SW480 (cell line): ENCODE measurements at regions not wholly inside any gene's neighbourhood (a gene's known extent, or its start where the extent isn't known, plus 50 kb on each side); places are given as distances from the start of the nearest gene placed in this dataset.
"Not testable (repeated sequence)": the region's sequence is repeated elsewhere in the genome, so short reads cannot be mapped to it uniquely, and the experiment has no call there.

Source experiments
- DNase-seq: peaks from one replicate; pipeline ENCODE4 v3.0.0-alpha.2; 2016; ENCODE audit warnings: low spot score

- no peak for DNase-seq
Measured at GRCh38 chr9:94033383-94033782, 50.9 kb upstream of the PTPDC1 start.

GRCh38 chr9:94031946-94032345, 52.3 kb upstream of the PTPDC1 start:
- DNase-seq = no peak

DNA sequence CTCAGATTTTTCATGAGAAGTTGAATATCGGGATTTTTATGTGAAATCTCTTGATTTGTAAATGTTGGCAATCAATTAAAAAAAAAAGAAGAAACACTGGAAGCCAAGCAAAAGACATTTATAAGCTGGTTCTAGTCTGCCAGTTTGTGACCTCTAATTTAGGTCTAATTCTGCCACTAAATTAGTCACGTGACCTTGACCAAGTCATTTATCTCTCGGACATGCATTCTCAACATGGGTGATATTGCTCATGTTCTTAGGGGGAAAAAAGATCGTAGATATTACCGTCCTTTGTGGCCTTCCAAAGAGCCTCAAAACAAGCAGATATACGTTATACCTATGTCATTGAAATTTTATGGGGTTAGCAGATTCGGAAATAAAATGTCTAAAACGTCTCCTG, 52.9 kb upstream of the PTPDC1 start:
- no peak for DNase-seq

DNA sequence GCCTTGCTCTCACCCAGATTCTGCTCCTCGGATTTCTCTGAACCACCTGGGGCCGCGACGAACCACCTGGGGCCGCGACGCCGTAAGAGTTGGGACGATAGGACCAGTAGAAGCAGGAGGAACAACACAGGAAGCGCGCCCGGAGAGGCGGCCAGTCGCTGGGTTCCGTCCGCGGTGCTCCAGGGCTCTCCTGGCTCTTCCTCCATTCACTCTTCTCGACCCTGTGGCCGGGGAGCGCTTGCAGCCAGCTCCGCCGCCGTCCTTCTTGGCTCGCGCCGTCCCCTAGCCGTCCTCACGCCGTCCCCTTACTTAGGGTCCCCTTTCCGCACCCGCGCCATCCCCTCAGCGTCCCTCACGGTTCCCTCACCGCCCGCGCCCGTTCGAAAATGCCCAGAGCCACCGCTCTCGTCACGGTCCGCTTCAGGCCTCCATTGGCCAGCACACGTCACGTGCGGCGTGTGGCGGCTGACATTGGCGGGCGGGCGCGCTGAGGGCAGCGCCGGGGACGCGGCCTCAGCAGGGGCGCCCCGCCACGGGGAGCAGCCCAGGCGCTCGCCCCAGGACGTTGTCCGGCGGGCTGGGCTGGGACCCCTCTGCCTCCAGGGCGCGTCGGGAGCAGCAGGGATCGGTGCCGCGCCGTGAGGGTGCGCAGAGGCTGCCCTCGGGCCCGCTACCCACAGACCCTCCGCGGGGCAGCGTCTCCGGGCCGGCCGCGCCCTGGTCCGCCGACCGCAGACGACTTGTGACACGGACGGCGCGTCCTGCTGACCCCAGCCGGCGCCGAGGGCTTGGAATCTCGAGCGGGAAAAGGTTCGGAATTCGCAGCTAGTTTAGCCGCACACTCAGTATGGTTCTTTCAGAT, 53.7 kb upstream of the PTPDC1 start:
- DNase-seq = peak; percentile 77

- DNase-seq = no peak
Measured at GRCh38 chr9:94029932-94030317, 54.3 kb upstream of the PTPDC1 start.

- no peak for DNase-seq
Measured at GRCh38 chr9:94026816-94027215, 57.4 kb upstream of the PTPDC1 start.

- DNase-seq = not testable (repeated sequence)
Measured at GRCh38 chr9:94022476-94022875, 61.8 kb upstream of the PTPDC1 start.

DNA sequence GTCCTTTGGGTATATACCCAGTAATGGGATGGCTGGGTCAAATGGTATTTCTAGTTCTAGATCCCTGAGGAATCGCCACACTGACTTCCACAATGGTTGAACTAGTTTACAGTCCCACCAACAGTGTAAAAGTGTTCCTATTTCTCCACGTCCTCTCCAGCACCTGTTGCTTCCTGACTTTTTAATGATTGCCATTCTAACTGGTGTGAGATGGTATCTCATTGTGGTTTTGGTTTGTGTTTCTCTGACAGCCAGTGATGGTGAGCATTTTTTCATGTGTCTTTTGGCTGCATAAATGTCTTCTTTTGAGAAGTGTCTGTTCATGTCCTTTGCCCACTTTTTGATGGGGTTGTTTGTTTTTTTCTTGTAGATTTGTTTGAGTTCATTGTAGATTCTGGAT, 63.4 kb upstream of the PTPDC1 start:
- DNase-seq = not testable (repeated sequence)

DNA sequence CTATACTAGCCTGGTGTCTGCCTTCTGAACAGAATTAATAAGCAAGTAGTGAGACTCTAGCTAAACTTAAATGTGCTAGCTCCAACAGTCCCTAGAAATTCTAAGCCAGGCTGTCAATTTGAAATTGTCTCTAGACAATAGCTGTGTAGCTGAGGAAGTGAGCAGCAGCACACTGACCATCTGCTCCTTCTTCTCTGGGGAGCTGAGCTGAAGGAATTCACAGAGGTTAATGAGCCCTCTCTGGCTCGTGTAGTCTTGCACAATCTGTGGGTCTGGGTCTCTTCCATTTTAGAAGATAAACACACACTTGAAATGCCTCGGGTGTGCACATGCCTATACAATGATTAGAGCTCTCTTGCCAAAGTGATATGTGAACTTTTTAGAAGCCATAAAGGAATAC, 63.5 kb upstream of the BARX1 start:
- no peak for DNase-seq

DNA sequence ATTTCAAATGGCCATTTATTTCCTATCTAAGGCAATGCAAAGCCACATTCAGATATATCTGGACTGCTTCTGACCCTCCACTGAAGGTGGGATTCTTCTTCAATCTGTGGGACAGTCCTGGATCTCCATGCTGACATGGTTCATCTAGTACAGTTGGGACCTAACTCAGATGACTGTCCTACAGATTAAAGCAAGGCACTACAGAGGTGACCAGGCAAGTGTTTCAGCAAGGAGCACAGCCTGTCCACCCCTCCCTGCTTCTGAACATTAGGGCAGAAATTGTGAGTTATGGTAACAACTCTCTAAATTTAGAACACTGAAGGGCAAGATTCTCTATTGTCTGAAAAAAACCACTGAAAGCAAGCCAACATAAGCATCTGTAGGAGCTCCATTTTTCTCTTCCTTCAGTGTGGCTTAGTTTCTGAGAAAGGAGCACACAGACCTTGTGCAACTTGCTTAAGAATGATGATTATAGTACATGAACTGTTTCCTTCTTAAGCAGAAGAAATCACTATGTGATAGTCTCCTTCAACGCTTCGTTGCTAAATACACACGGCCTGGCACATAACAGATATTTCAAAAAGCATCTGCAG, 62.9 kb upstream of the BARX1 start:
- DNase-seq = no peak

DNA sequence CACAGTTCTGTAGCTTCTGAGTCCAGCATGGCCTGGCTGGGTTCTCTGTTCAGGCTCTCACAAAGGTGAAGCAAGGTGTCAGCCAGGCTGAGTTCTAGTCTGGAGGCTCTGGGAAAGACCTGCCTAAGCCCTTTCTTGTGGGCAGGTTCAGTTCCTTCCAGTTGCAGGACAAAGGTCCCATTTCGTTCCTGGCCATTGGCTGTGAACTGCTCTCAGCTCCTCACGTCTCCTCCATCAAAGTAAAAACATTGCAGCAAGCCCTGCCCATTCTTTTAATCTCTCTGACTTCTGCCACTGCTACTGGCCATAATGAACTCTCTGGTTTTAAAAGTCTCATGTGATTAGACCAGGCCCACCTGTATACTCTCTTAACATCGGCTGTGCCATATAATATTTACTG, 61.6 kb upstream of the BARX1 start:
- DNase-seq = no peak

GRCh38 chr9:94014920-94015319, 59.8 kb upstream of the BARX1 start:
- DNase-seq = no peak

DNA sequence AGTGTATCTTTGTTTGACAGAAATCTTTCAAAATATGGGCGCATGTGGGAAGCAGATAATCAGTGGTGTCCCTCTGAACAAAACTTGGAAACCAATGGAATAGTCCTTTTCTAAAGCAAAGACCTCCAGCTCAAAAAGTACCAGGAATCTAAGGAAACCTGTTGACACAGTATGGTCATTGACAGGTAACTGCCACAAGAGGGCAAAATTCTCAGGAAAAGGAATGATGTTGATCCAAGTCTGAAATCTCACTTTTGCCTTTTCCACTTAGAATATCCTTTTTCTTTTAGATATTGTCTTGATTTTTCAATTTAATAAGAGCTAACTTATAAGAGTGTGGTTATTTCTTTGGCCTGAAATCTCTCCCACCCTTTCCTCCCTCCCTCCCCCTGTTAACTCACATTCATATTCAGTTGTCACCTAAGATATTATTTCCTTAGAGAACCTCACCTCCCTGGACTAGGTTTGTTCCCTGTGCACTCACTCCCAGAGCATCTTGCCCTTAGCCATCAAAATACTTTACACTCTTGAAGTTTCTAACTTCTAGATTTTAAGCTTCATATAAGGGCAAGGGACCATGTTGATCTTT, 59.0 kb upstream of the BARX1 start:
- peak; percentile 28 for DNase-seq

DNA sequence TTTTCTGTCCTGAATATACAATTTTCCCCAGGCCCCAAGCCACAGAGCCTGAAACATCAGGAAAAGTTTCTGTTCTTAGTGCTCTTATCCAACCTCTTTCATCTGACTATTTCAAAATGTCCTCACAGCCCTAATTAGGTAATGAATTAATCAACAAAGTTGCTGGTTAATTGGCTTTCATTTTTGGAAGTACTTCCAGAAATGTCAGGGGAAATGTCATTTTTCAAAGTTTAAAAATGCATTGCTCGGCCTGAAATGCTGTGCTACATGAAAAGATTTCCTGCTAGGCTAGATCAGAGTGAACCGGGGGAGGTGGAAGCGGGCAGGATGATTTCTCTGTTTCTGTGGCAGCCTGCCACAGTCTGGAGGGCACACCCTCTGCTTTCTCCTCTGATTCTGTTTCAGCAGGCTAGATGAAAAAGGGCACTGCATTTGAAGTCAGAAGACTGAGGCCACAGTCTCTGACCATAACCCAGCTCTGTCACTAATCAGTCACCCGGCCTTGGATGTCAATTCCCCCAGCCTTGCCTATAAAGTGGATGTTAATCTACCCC, 55.9 kb upstream of the BARX1 start:
- DNase-seq = no peak

GRCh38 chr9:94005272-94005901, 50.2 kb upstream of the BARX1 start:
- no peak for DNase-seq
